ENCODE measurements at regions not wholly inside any gene's neighbourhood (a gene's known extent, or its start where the extent isn't known, plus 50 kb on each side); places are given as distances from the start of the nearest gene placed in this dataset.

GRCh38 chr7:110358028-110358427, 732.9 kb upstream of the LRRN3 start:
- TF ChIP-seq CTCF (IDR thresholded peaks at IDR 0.05) (no peak), POLR2AphosphoS5 (IDR thresholded peaks at IDR 0.05) (no peak)
